ENCODE measurements at regions not wholly inside any gene's neighbourhood (a gene's known extent, or its start where the extent isn't known, plus 50 kb on each side); places are given as distances from the start of the nearest gene placed in this dataset.
A peak's percentile ranks its signal among the peaks of the same experiment; 100 is the strongest.

- H3K4me1 ChIP-seq (ENCODE audit: control extremely low read depth in 1 of 4, control insufficient read depth in 4 of 4, insufficient read depth in 4 of 4, low read length in 3 of 4): no peaks in the 10 kb centered on the region
- ChIA-PET CTCF (no interaction called here), POLR2A (no interaction called here)
- 100% methylated on average over 3 of the region's 3 CpGs for WGBS (ENCODE audit: insufficient coverage)
- no peak overlapping the region for H3K27ac ChIP-seq (ENCODE audit: insufficient read depth in 1 of 2, low read depth in 1 of 2, low read length in 2 of 2, poor library complexity in 1 of 2, severe bottlenecking in 2 of 2)
- H3K4me3 ChIP-seq (ENCODE audit: control insufficient read depth in 1 of 7, extremely low read depth in 1 of 7, insufficient read depth in 4 of 7, low read depth in 2 of 7, low read length in 6 of 7): no peak overlapping the region
- H3K36me3 ChIP-seq (ENCODE audit: control insufficient read depth in 4 of 4, insufficient read depth in 4 of 4, low read length in 3 of 4): no peaks in the 10 kb centered on the region
- no peaks in the 10 kb centered on the region for H3K27me3 ChIP-seq (replicated peaks in 2 of 5; ENCODE audit: control insufficient read depth in 4 of 5, insufficient read depth in 5 of 5, low read length in 4 of 5)
- no peaks in the 10 kb centered on the region for H3K9me3 ChIP-seq (ENCODE audit: control extremely low read depth in 1 of 5, control insufficient read depth in 4 of 5, insufficient read depth in 2 of 5, low read depth in 1 of 5, low read length in 4 of 5)
- no peak for DNase-seq
These were observed 515.7 kb downstream of the PSAT1 start for GRCh38 chr9:78812665-78813064.

DNA sequence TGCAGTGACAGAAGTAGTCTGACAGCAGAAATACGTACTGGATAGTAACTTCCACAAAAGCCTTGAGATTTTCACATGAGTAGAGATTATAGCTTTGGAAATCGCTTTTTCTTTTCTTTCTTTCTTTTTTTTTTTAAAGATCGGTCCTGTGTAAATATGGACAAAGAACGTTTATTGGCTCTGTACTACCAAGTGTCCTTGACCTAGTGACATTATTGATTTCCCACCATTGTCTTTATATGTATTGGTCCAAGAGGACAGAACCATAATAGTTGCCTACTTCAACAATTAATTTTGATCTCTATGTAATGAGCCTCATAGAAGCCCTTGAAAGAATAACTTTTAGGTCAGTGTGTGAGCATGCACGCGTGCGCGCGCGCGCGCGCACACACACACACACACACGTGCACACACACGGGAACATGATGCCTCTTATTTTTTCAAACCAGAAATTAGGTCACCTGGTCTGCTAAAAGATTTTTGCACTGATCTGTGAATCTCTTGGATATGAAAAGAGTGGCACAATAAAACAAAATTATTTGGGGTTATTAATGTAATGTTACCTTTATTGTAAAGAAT, 516.8 kb downstream of the PSAT1 start:
- CTCF ChIA-PET: no interaction called here
- POLR2A ChIA-PET: no interaction called here
- H3K4me3 ChIP-seq (ENCODE audit: control insufficient read depth in 1 of 7, extremely low read depth in 1 of 7, insufficient read depth in 4 of 7, low read depth in 2 of 7, low read length in 6 of 7): no peak overlapping the region
- H3K27me3 ChIP-seq (replicated peaks in 2 of 5; ENCODE audit: control insufficient read depth in 4 of 5, insufficient read depth in 5 of 5, low read length in 4 of 5): no peaks in the 10 kb centered on the region
- WGBS (ENCODE audit: insufficient coverage): 92% methylated on average over 2 of the region's 15 CpGs
- no peaks in the 10 kb centered on the region for H3K36me3 ChIP-seq (ENCODE audit: control insufficient read depth in 4 of 4, insufficient read depth in 4 of 4, low read length in 3 of 4)
- H3K9me3 ChIP-seq (ENCODE audit: control extremely low read depth in 1 of 5, control insufficient read depth in 4 of 5, insufficient read depth in 2 of 5, low read depth in 1 of 5, low read length in 4 of 5): no peaks in the 10 kb centered on the region
- no peak overlapping the region for H3K27ac ChIP-seq (ENCODE audit: insufficient read depth in 1 of 2, low read depth in 1 of 2, low read length in 2 of 2, poor library complexity in 1 of 2, severe bottlenecking in 2 of 2)
- no peak for DNase-seq
- H3K4me1 ChIP-seq (ENCODE audit: control extremely low read depth in 1 of 4, control insufficient read depth in 4 of 4, insufficient read depth in 4 of 4, low read length in 3 of 4): no peaks in the 10 kb centered on the region

DNA sequence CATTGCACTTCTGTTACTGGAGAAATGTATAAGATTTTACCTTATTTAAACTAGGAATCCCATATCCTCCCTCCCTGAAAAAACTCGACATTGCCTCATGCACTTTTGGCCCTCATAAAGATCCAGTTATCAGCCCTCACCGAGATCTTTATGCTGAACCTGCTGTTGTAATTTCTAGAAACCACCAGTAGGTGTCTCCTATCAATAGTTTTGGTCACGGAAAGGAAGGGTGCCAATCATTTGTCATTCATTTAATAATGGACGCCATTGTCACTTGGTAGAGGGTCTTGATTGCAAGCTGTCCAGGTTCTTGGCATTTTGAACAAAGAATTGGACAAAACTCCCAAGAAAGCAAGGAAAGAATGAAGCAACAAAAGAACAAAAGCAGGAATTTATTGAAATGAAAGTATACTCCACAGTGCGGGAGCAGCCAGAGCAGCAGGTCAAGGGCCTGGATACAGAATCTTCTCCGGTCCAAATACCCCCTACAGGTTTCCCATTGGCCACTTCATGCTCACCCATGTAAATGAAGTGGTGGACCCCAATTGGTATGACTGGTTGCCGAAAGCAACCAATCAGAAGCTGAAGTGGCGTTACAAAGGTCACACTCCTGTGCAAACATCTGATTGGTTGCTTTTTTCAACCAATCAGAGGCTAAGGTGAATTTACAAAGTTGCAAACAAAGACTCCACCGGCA, 524.3 kb downstream of the PSAT1 start:
- Histone ChIP-seq H3K36me3 (ENCODE audit: control insufficient read depth in 4 of 4, insufficient read depth in 4 of 4, low read length in 3 of 4) (no peaks in the 10 kb centered on the region), H3K9me3 (ENCODE audit: control extremely low read depth in 1 of 5, control insufficient read depth in 4 of 5, insufficient read depth in 2 of 5, low read depth in 1 of 5, low read length in 4 of 5) (no peaks in the 10 kb centered on the region), H3K27me3 (replicated peaks in 2 of 5; ENCODE audit: control insufficient read depth in 4 of 5, insufficient read depth in 5 of 5, low read length in 4 of 5) (no peaks in the 10 kb centered on the region), H3K4me1 (ENCODE audit: control extremely low read depth in 1 of 4, control insufficient read depth in 4 of 4, insufficient read depth in 4 of 4, low read length in 3 of 4) (no peaks in the 10 kb centered on the region), H3K4me3 (ENCODE audit: control insufficient read depth in 1 of 7, extremely low read depth in 1 of 7, insufficient read depth in 4 of 7, low read depth in 2 of 7, low read length in 6 of 7) (peak overlapping the region in 4 of 7 experiments; percentile 11 to 56 (median 26)), H3K27ac (ENCODE audit: insufficient read depth in 1 of 2, low read depth in 1 of 2, low read length in 2 of 2, poor library complexity in 1 of 2, severe bottlenecking in 2 of 2) (no peak overlapping the region)
- ChIA-PET CTCF (interaction anchor here (1.0 to 2.6 kb wide), 3 partner anchors 11 to 482 kb away, joined by 3 to 6 read pairs (median 3); no protein-coding TSS in a partner anchor), POLR2A (no interaction called here)
- 48% methylated on average over 7 of the region's 9 CpGs for WGBS (ENCODE audit: insufficient coverage)
- DNase-seq: peak; percentile 10 to 42 (median 31)

- ChIA-PET CTCF (no interaction called here), POLR2A (no interaction called here)
- no peak for DNase-seq
- Histone ChIP-seq H3K36me3 (ENCODE audit: control insufficient read depth in 4 of 4, insufficient read depth in 4 of 4, low read length in 3 of 4) (no peaks in the 10 kb centered on the region), H3K27me3 (replicated peaks in 2 of 5; ENCODE audit: control insufficient read depth in 4 of 5, insufficient read depth in 5 of 5, low read length in 4 of 5) (no peaks in the 10 kb centered on the region), H3K9me3 (ENCODE audit: control extremely low read depth in 1 of 5, control insufficient read depth in 4 of 5, insufficient read depth in 2 of 5, low read depth in 1 of 5, low read length in 4 of 5) (peaks cover 0 to 2% (median 0%) of the 10 kb centered on the region in 5 experiments), H3K27ac (ENCODE audit: insufficient read depth in 1 of 2, low read depth in 1 of 2, low read length in 2 of 2, poor library complexity in 1 of 2, severe bottlenecking in 2 of 2) (no peak overlapping the region), H3K4me1 (ENCODE audit: control extremely low read depth in 1 of 4, control insufficient read depth in 4 of 4, insufficient read depth in 4 of 4, low read length in 3 of 4) (no peaks in the 10 kb centered on the region), H3K4me3 (ENCODE audit: control insufficient read depth in 1 of 7, extremely low read depth in 1 of 7, insufficient read depth in 4 of 7, low read depth in 2 of 7, low read length in 6 of 7) (no peak overlapping the region)
- 100% methylated on average over 2 of the region's 3 CpGs for WGBS (ENCODE audit: insufficient coverage)
These were observed 529.6 kb downstream of the PSAT1 start for GRCh38 chr9:78826527-78826926.

- ChIA-PET CTCF (no interaction called here), POLR2A (no interaction called here)
- Histone ChIP-seq H3K4me3 (ENCODE audit: control insufficient read depth in 1 of 7, extremely low read depth in 1 of 7, insufficient read depth in 4 of 7, low read depth in 2 of 7, low read length in 6 of 7) (no peak overlapping the region), H3K27me3 (replicated peaks in 2 of 5; ENCODE audit: control insufficient read depth in 4 of 5, insufficient read depth in 5 of 5, low read length in 4 of 5) (no peaks in the 10 kb centered on the region), H3K36me3 (ENCODE audit: control insufficient read depth in 4 of 4, insufficient read depth in 4 of 4, low read length in 3 of 4) (no peaks in the 10 kb centered on the region), H3K27ac (ENCODE audit: insufficient read depth in 1 of 2, low read depth in 1 of 2, low read length in 2 of 2, poor library complexity in 1 of 2, severe bottlenecking in 2 of 2) (no peak overlapping the region), H3K9me3 (ENCODE audit: control extremely low read depth in 1 of 5, control insufficient read depth in 4 of 5, insufficient read depth in 2 of 5, low read depth in 1 of 5, low read length in 4 of 5) (peaks cover 0 to 2% (median 0%) of the 10 kb centered on the region in 5 experiments), H3K4me1 (ENCODE audit: control extremely low read depth in 1 of 4, control insufficient read depth in 4 of 4, insufficient read depth in 4 of 4, low read length in 3 of 4) (no peaks in the 10 kb centered on the region)
- no peak for DNase-seq
- WGBS (ENCODE audit: insufficient coverage): 93% methylated on average over 6 of the region's 6 CpGs
These were observed 531.6 kb downstream of the PSAT1 start for GRCh38 chr9:78828521-78828920.

DNA sequence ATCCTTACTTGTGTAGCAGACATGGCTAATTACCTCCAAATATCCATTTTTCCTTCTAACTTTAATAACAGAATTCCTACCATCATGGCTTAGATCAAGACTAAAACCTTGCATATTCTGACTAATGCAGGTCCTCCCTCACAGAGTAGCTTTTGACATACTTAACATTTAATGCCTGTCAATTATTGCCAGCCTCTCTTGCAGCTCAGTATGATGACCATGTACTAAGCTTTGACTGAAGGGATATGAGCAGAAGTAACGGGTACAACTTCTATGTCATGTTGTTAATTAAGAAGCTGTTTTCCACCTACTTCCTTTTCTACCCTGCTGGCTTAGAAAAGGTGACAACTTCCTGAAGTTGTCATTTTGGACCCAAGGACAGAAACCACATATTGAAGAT, 533.4 kb downstream of the PSAT1 start:
- no peaks in the 10 kb centered on the region for H3K36me3 ChIP-seq (ENCODE audit: control insufficient read depth in 4 of 4, insufficient read depth in 4 of 4, low read length in 3 of 4)
- no peaks in the 10 kb centered on the region for H3K27me3 ChIP-seq (replicated peaks in 2 of 5; ENCODE audit: control insufficient read depth in 4 of 5, insufficient read depth in 5 of 5, low read length in 4 of 5)
- ChIA-PET CTCF (interaction anchor here (0.7 to 1.1 kb wide), 2 partner anchors 12 to 31 kb away, joined by 3 read pairs; no protein-coding TSS in a partner anchor), POLR2A (no interaction called here)
- H3K4me1 ChIP-seq (ENCODE audit: control extremely low read depth in 1 of 4, control insufficient read depth in 4 of 4, insufficient read depth in 4 of 4, low read length in 3 of 4): no peaks in the 10 kb centered on the region
- H3K9me3 ChIP-seq (ENCODE audit: control extremely low read depth in 1 of 5, control insufficient read depth in 4 of 5, insufficient read depth in 2 of 5, low read depth in 1 of 5, low read length in 4 of 5): peaks cover 0 to 2% (median 0%) of the 10 kb centered on the region in 5 experiments
- H3K4me3 ChIP-seq (ENCODE audit: control insufficient read depth in 1 of 7, extremely low read depth in 1 of 7, insufficient read depth in 4 of 7, low read depth in 2 of 7, low read length in 6 of 7): no peak overlapping the region
- no peak overlapping the region for H3K27ac ChIP-seq (ENCODE audit: insufficient read depth in 1 of 2, low read depth in 1 of 2, low read length in 2 of 2, poor library complexity in 1 of 2, severe bottlenecking in 2 of 2)
- no peak for DNase-seq
- WGBS (ENCODE audit: insufficient coverage): 70% methylated on average over 1 of the region's 1 CpG

DNA sequence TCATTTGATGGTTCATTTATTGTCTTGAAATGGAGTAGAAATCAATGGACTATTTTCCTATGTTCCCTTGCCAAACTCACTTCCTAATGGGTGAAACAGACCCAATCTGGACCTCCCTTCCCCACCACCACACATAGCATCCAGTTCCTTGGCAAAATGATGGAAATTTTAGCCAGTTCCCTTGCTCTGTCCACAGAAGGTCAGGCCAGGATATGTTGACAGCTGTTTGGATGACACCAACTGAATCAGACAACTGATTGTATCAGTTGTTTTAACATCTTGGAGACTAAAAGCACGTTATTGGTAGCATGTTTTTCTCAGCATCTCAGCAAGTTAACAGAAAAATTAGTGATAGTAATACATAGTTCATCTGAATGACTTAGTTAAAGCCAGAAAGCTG, 534.8 kb downstream of the PSAT1 start:
- WGBS (ENCODE audit: insufficient coverage): no CpG with 5 or more reads among the region's 1 CpG
- ChIA-PET CTCF (interaction anchor here (1.4 kb wide), 1 partner anchor 9 kb away, joined by 3 read pairs; no protein-coding TSS in a partner anchor), POLR2A (no interaction called here)
- Histone ChIP-seq H3K36me3 (ENCODE audit: control insufficient read depth in 4 of 4, insufficient read depth in 4 of 4, low read length in 3 of 4) (no peaks in the 10 kb centered on the region), H3K9me3 (ENCODE audit: control extremely low read depth in 1 of 5, control insufficient read depth in 4 of 5, insufficient read depth in 2 of 5, low read depth in 1 of 5, low read length in 4 of 5) (peaks cover 0 to 2% (median 0%) of the 10 kb centered on the region in 5 experiments), H3K4me3 (ENCODE audit: control insufficient read depth in 1 of 7, extremely low read depth in 1 of 7, insufficient read depth in 4 of 7, low read depth in 2 of 7, low read length in 6 of 7) (no peak overlapping the region), H3K27me3 (replicated peaks in 2 of 5; ENCODE audit: control insufficient read depth in 4 of 5, insufficient read depth in 5 of 5, low read length in 4 of 5) (no peaks in the 10 kb centered on the region), H3K27ac (ENCODE audit: insufficient read depth in 1 of 2, low read depth in 1 of 2, low read length in 2 of 2, poor library complexity in 1 of 2, severe bottlenecking in 2 of 2) (no peak overlapping the region), H3K4me1 (ENCODE audit: control extremely low read depth in 1 of 4, control insufficient read depth in 4 of 4, insufficient read depth in 4 of 4, low read length in 3 of 4) (no peaks in the 10 kb centered on the region)
- DNase-seq: no peak

Data from common myeloid progenitor, CD34-positive (primary cell).